GM21390 (cell line): ENCODE measurements at regions not wholly inside any gene's neighbourhood (a gene's known extent, or its start where the extent isn't known, plus 50 kb on each side); places are given as distances from the start of the nearest gene placed in this dataset.
"Not testable (repeated sequence)": the region's sequence is repeated elsewhere in the genome, so short reads cannot be mapped to it uniquely, and the experiment has no call there.

ENCODE experiments used
- ATAC-seq: cut with Tn5 transposase; IDR thresholded peaks from one replicate; pipeline ENCODE4 v1.9.1; 2021; ENCODE audit not compliant: unreplicated experiment

GRCh38 chrX:42175843-42176242, 252.5 kb upstream of the CASK start:
- ATAC-seq: no peak

GRCh38 chrX:42157923-42158322, 234.6 kb upstream of the CASK start:
- ATAC-seq: not testable (repeated sequence)

- ATAC-seq: no peak
These were observed 228.5 kb upstream of the CASK start for GRCh38 chrX:42151808-42152207.

GRCh38 chrX:42149765-42150164, 226.4 kb upstream of the CASK start:
- no peak for ATAC-seq

GRCh38 chrX:42149281-42149680, 225.9 kb upstream of the CASK start:
- ATAC-seq: no peak

- ATAC-seq: no peak
These were observed 220.7 kb upstream of the CASK start for GRCh38 chrX:42143866-42144592.

- no peak for ATAC-seq
These were observed 217.0 kb upstream of the CASK start for GRCh38 chrX:42140320-42140719.

GRCh38 chrX:42135583-42136228, 212.4 kb upstream of the CASK start:
- no peak for ATAC-seq

- ATAC-seq: no peak
These were observed 208.5 kb upstream of the CASK start for GRCh38 chrX:42131856-42132255.

GRCh38 chrX:42129022-42129940, 205.9 kb upstream of the CASK start:
- no peak for ATAC-seq

- no peak for ATAC-seq
These were observed 205.2 kb upstream of the CASK start for GRCh38 chrX:42128587-42128986.

GRCh38 chrX:42128020-42128419, 204.7 kb upstream of the CASK start:
- ATAC-seq: no peak

- no peak for ATAC-seq
These were observed 204.2 kb upstream of the CASK start for GRCh38 chrX:42127563-42127962.

- ATAC-seq: no peak
These were observed 200.0 kb upstream of the CASK start for GRCh38 chrX:42123369-42123768.

GRCh38 chrX:42119076-42119475, 195.7 kb upstream of the CASK start:
- no peak for ATAC-seq

- peak; percentile 81 for ATAC-seq
These were observed 194.0 kb upstream of the CASK start for GRCh38 chrX:42117318-42117717.

GRCh38 chrX:42109428-42109827, 186.1 kb upstream of the CASK start:
- no peak for ATAC-seq

GRCh38 chrX:42107495-42108488, 184.4 kb upstream of the CASK start:
- peak; percentile 48 for ATAC-seq

GRCh38 chrX:42106556-42106955, 183.2 kb upstream of the CASK start:
- ATAC-seq: no peak

GRCh38 chrX:42102586-42103282, 179.4 kb upstream of the CASK start:
- ATAC-seq: no peak
